ENCODE measurements at regions not wholly inside any gene's neighbourhood (a gene's known extent, or its start where the extent isn't known, plus 50 kb on each side); places are given as distances from the start of the nearest gene placed in this dataset.

DNA sequence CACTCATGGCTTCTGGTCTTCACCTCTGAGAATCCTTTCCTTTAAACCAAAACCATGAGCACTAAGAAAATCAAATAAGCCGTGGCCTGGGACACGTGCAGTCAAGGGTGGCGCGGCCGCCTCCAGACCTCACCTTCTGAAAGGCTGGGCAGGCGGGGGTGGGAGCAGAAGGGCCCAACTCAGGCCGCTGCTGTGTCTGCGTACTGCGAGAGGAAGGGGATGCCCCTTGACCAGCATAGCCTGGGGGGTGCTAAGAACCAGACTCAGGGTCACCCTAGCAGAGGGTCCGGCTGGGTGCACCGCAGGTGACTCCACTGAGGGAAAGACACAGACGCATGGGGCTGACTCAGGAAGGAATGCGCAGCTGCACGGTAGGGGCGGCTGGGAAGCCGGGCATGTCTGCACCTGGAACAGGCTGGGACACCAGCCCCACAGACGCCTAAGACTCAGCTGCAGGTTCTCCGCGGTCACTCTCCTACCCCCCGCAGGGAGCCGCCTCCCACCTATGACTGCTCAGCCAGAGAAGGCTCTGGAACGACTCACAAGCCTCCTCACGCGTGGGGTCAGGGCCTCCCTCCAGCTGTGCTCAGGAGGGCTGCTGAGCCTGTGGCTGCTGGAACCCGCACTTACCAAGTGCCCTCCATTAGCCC lies 432.4 kb upstream of the MYT1L start:
- WGBS, 2 experiments (ENCODE audit: extremely low coverage in 2 of 2, insufficient read length in 1 of 2) = 58% methylated on average over 11 of the region's 25 CpGs; no CpG with 5 or more reads in 1 of the 2 experiments
- in situ Hi-C loops (cut with MboI; ENCODE audit: low sequenced_read_pairs) (no loop called here), dilution Hi-C loops (cut with HindIII; ENCODE audit: low sequenced_read_pairs, unreplicated experiment) (no loop called here)

More for the DNA sequence above, 432.4 kb upstream of the MYT1L start:
- Histone ChIP-seq H2AK9ac (replicated peaks; ENCODE audit: low read depth, low read length, poor library complexity) (no peak overlapping the region), H3K56ac (ENCODE audit: extremely low read depth, insufficient read depth, low read length) (no peak overlapping the region), H3K18ac (ENCODE audit: low read depth, low read length) (no peak overlapping the region), H3K14ac (replicated peaks; ENCODE audit: low read depth, low read length) (no peak overlapping the region), H2BK15ac (ENCODE audit: low read depth, low read length) (no peak overlapping the region), H4K20me1 (ENCODE audit: insufficient read depth, low read length) (no peaks in the 10 kb centered on the region), H3K27me3 (ENCODE audit: control insufficient read depth, insufficient read depth, low read length) (no peaks in the 10 kb centered on the region), H4K5ac (ENCODE audit: low read depth, low read length) (no peak overlapping the region), H3K9me1 (ENCODE audit: insufficient read depth, low read length) (no peaks in the 10 kb centered on the region), H4K91ac (ENCODE audit: insufficient read depth, low read depth, low read length) (no peak overlapping the region), H4K8ac (ENCODE audit: low read depth in 2 of 2, low read length in 2 of 2) (no peak overlapping the region), H2BK20ac (ENCODE audit: low read depth, low read length) (no peak overlapping the region), H3K9ac (ENCODE audit: low read depth, low read length) (no peak overlapping the region), H3K79me1 (ENCODE audit: low read depth in 1 of 2, low read length in 2 of 2) (no peaks in the 10 kb centered on the region), H3K4me2 (ENCODE audit: low read depth, low read length) (no peak overlapping the region), H3K4ac (ENCODE audit: low read depth, low read length) (no peak overlapping the region), H3K9me3 (ENCODE audit: control insufficient read depth, insufficient read depth, low read length) (peaks cover 74% of the 10 kb centered on the region), H2AFZ (replicated peaks; ENCODE audit: low read length, poor library complexity) (no peak overlapping the region), H3K27ac (ENCODE audit: insufficient read depth, low read length) (no peak overlapping the region), H3K4me1 (ENCODE audit: control insufficient read depth, insufficient read depth, low read length) (no peaks in the 10 kb centered on the region), H3K36me3 (ENCODE audit: control insufficient read depth, insufficient read depth, low read length) (no peaks in the 10 kb centered on the region), H3K4me3 (ENCODE audit: insufficient read depth, low read depth, low read length) (no peak overlapping the region), H2AK5ac (ENCODE audit: low read depth, low read length) (no peak overlapping the region), H2BK120ac (ENCODE audit: low read depth, low read length) (no peak overlapping the region), H3K23ac (ENCODE audit: low read depth, low read length) (no peak overlapping the region), H2BK5ac (ENCODE audit: low read depth, low read length, poor library complexity, severe bottlenecking) (no peak overlapping the region)
- no peak for ATAC-seq (ENCODE audit: low read depth)
- ChIA-PET POLR2A (ENCODE audit: unreplicated experiment) (no interaction called here), CTCF (no interaction called here)
- TF ChIP-seq NFE2L2 (IDR thresholded peaks at IDR 0.05; ENCODE audit: low read depth, low read length) (no peak), POLR2A (IDR thresholded peaks at IDR 0.05; ENCODE audit: low read depth, low read length) (no peak)
- no TSS peak for BruUV-seq (replicated peaks)
- intact Hi-C loops (cut with micrococcal nuclease) = no loop called here
- DNase-seq = no peak
